HL-60 (cell line): ENCODE measurements at regions not wholly inside any gene's neighbourhood (a gene's known extent, or its start where the extent isn't known, plus 50 kb on each side); places are given as distances from the start of the nearest gene placed in this dataset.

Source experiments
- DNase-seq, 2 experiments: peaks; one replicate each; pipeline ENCODE4 v3.0.0-alpha.2; 2010 to 2020; ENCODE audit warnings: low read depth in 1 of 2, low spot score in 1 of 2
- H3K27ac ChIP-seq: fragments of 250-450 bp; sonication (Bioruptor Pico); replicated peaks from 2 replicates; pipeline ENCODE4 v1.5.1; 2020; ENCODE audit warnings: mild to moderate bottlenecking, moderate library complexity
- H3K27me3 ChIP-seq: fragments of 250-450 bp; sonication (Bioruptor Pico); 2 replicates; pipeline ENCODE4 v1.5.1; 2021; ENCODE audit warnings: mild to moderate bottlenecking, moderate library complexity; ENCODE audit not compliant: insufficient read depth, poor library complexity, severe bottlenecking
- H3K4me3 ChIP-seq: replicated peaks from 2 replicates; pipeline ENCODE4 v1.5.1; 2011; ENCODE audit warnings: mild to moderate bottlenecking, control low read depth, low read length; ENCODE audit not compliant: insufficient read depth
- GABPA ChIP-seq: IDR thresholded peaks from 2 replicates; pipeline ENCODE4 v1.6.1; 2012; ENCODE audit warnings: low read depth
- POLR2AphosphoS5 ChIP-seq: IDR thresholded peaks from 2 replicates; pipeline ENCODE4 v1.6.1; 2012; ENCODE audit warnings: low read depth
- REST ChIP-seq: IDR thresholded peaks from 2 replicates; pipeline ENCODE4 v1.6.1; 2012; ENCODE audit warnings: low read depth; ENCODE audit not compliant: insufficient replicate concordance
- SPI1 ChIP-seq: IDR thresholded peaks from 2 replicates; pipeline ENCODE4 v1.6.1; 2012; ENCODE audit warnings: low read depth, mild to moderate bottlenecking, borderline replicate concordance
- TF ChIP-seq, protein P1 (sequence below): IDR thresholded peaks from one replicate; pipeline ENCODE4 v1.5.1; 2011; ENCODE audit warnings: low read length, control low read depth, inconsistent platforms; ENCODE audit not compliant: insufficient read depth

GRCh38 chr18:70907673-70908072 is 618.8 kb downstream of the SOCS6 start:
- DNase-seq, result no peak
- no peak overlapping the region for H3K4me3 ChIP-seq
- no peaks in the 10 kb centered on the region for H3K27me3 ChIP-seq
- TF ChIP-seq, protein P1, sequence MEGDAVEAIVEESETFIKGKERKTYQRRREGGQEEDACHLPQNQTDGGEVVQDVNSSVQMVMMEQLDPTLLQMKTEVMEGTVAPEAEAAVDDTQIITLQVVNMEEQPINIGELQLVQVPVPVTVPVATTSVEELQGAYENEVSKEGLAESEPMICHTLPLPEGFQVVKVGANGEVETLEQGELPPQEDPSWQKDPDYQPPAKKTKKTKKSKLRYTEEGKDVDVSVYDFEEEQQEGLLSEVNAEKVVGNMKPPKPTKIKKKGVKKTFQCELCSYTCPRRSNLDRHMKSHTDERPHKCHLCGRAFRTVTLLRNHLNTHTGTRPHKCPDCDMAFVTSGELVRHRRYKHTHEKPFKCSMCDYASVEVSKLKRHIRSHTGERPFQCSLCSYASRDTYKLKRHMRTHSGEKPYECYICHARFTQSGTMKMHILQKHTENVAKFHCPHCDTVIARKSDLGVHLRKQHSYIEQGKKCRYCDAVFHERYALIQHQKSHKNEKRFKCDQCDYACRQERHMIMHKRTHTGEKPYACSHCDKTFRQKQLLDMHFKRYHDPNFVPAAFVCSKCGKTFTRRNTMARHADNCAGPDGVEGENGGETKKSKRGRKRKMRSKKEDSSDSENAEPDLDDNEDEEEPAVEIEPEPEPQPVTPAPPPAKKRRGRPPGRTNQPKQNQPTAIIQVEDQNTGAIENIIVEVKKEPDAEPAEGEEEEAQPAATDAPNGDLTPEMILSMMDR, result no peak
- no peak for TF ChIP-seq SPI1
- TF ChIP-seq POLR2AphosphoS5, result no peak
- no peak for TF ChIP-seq GABPA
- TF ChIP-seq REST, result no peak
- no peak overlapping the region for H3K27ac ChIP-seq

DNA sequence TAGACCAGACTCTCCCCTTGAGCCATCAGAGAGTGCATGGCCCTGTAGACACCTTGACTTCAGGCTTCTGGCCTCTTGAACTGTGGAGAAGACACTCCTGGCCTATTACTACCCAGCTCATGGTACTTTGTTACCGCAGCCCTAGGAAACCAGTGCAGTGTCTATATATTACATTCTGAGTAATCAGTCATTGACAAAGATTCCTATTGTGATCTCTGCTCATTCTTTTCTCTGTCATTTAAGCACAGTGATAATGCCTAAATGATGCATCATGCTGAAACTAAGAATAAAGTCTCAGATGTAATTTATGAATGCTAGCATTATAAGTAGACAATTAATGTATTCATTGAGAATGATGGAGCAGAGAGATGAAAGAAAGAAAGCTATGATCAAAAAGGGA is 603.5 kb downstream of the SOCS6 start:
- Histone ChIP-seq H3K27ac (no peak overlapping the region), H3K4me3 (no peak overlapping the region), H3K27me3 (no peaks in the 10 kb centered on the region)
- TF ChIP-seq GABPA (no peak), POLR2AphosphoS5 (no peak), SPI1 (no peak), REST (no peak)
- TF ChIP-seq, protein P1, result no peak
- DNase-seq, result no peak

DNA sequence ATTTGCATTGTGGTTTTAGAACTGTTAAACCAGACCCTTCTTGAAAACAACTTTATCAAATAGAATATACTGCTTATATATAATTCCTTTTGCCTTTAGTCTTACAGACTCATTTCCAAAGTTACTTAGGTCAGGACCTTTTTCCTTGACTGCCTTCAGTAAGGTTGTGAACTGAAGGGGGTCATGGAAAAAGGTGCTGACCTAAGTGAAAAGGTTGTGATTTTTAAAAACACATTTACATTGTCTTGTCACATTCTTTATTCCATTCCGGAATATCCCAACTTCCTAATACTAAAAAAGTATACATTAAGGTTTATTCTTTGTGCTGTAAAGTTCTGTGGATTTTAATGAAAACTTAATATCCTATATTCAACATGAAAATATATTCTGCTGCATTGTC is 581.4 kb downstream of the SOCS6 start:
- H3K27ac ChIP-seq, result no peak overlapping the region
- no peak for DNase-seq
- TF ChIP-seq POLR2AphosphoS5 (no peak), GABPA (no peak), SPI1 (no peak), REST (no peak)
- TF ChIP-seq, protein P1, result no peak
- H3K27me3 ChIP-seq, result no peaks in the 10 kb centered on the region
- no peak overlapping the region for H3K4me3 ChIP-seq
